Smooth muscle cell (in vitro differentiated cells): ENCODE measurements at regions not wholly inside any gene's neighbourhood (a gene's known extent, or its start where the extent isn't known, plus 50 kb on each side); places are given as distances from the start of the nearest gene placed in this dataset.

Source experiments
- DNase-seq: peaks from one replicate; lab custom pipeline; 2025; ENCODE audit not compliant: unreplicated experiment; lab: John Stamatoyannopoulos, UW
- H2AFZ ChIP-seq: fragments of 200-600 bp; sonication (generic); 2 replicates; pipeline ENCODE4 v1.6.0; 2016; ENCODE audit warnings: antibody characterized with exemption, low read depth, mild to moderate bottlenecking
- H3F3A ChIP-seq: fragments of 200-600 bp; sonication (generic); 2 replicates; pipeline ENCODE4 v1.6.0; 2017; ENCODE audit warnings: antibody characterized with exemption, low read depth
- H3K27ac ChIP-seq: fragments of 200-600 bp; sonication (generic); 2 replicates; pipeline ENCODE4 v1.5.1; 2016; ENCODE audit warnings: low read depth, mild to moderate bottlenecking
- H3K27me3 ChIP-seq: fragments of 200-600 bp; sonication (generic); 2 replicates; pipeline ENCODE4 v1.6.1; 2016; ENCODE audit warnings: low read depth, mild to moderate bottlenecking
- H3K36me3 ChIP-seq: fragments of 200-600 bp; sonication (generic); 2 replicates; pipeline ENCODE4 v1.5.1; 2016; ENCODE audit warnings: low read depth
- H3K4me1 ChIP-seq: fragments of 200-600 bp; sonication (generic); 2 replicates; pipeline ENCODE4 v1.5.1; 2016; ENCODE audit warnings: low read depth
- H3K4me2 ChIP-seq: fragments of 200-600 bp; sonication (generic); 2 replicates; pipeline ENCODE4 v1.6.0; 2016; ENCODE audit warnings: mild to moderate bottlenecking
- H3K4me3 ChIP-seq: fragments of 200-600 bp; sonication (generic); 2 replicates; pipeline ENCODE4 v1.5.1; 2016; ENCODE audit warnings: mild to moderate bottlenecking
- H3K79me2 ChIP-seq: fragments of 200-600 bp; sonication (generic); 2 replicates; pipeline ENCODE4 v1.6.0; 2016; ENCODE audit warnings: low read depth, mild to moderate bottlenecking
- H3K9ac ChIP-seq: fragments of 200-600 bp; sonication (generic); 2 replicates; pipeline ENCODE4 v1.6.0; 2016; ENCODE audit warnings: low read depth
- H3K9me3 ChIP-seq: fragments of 200-600 bp; sonication (generic); replicated peaks from 2 replicates; pipeline ENCODE4 v1.5.1; 2016; ENCODE audit warnings: low read depth
- H4K20me1 ChIP-seq: fragments of 200-600 bp; sonication (generic); 2 replicates; pipeline ENCODE4 v1.6.0; 2016; ENCODE audit warnings: low read depth
- WGBS: methylation state at CpG from one replicate; pipeline ENCODE4 v1.1.7; 2016; ENCODE audit warnings: low lambda C conversion rate; 5-methylcytosine and 5-hydroxymethylcytosine counted together
- TF ChIP-seq, protein P1 (sequence below): fragments of 200-600 bp; sonication (generic); IDR thresholded peaks from 2 replicates; pipeline ENCODE4 v1.5.1; 2017; ENCODE audit warnings: borderline replicate concordance, mild to moderate bottlenecking, antibody characterized with exemption; ENCODE audit not compliant: insufficient read depth, poor library complexity, severe bottlenecking

DNA sequence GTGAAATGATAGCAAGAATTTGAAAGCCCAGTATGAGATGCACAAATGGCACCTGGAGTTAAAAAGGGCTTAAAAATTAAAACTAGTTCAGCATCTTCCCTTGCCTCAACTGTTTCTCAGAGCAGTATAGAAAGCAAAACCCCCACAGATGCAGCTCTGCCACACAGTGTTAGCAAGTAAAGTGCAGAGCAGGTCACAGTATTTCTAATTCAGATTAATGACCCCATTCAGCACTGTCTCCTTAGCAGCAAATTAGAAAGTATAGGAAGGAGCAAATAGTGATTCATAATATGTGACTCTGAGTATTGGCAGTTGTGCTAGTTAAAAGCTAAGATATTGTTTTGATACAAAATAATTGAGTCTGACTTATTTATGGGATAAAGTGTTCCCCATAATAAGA lies 73.8 kb upstream of the CCDC85A start:
- no peak overlapping the region for H2AFZ ChIP-seq
- H3K36me3 ChIP-seq, result no peaks in the 10 kb centered on the region
- no peaks in the 10 kb centered on the region for H3K4me1 ChIP-seq
- DNase-seq, result no peak
- no peak overlapping the region for H3K4me3 ChIP-seq
- TF ChIP-seq, protein P1, sequence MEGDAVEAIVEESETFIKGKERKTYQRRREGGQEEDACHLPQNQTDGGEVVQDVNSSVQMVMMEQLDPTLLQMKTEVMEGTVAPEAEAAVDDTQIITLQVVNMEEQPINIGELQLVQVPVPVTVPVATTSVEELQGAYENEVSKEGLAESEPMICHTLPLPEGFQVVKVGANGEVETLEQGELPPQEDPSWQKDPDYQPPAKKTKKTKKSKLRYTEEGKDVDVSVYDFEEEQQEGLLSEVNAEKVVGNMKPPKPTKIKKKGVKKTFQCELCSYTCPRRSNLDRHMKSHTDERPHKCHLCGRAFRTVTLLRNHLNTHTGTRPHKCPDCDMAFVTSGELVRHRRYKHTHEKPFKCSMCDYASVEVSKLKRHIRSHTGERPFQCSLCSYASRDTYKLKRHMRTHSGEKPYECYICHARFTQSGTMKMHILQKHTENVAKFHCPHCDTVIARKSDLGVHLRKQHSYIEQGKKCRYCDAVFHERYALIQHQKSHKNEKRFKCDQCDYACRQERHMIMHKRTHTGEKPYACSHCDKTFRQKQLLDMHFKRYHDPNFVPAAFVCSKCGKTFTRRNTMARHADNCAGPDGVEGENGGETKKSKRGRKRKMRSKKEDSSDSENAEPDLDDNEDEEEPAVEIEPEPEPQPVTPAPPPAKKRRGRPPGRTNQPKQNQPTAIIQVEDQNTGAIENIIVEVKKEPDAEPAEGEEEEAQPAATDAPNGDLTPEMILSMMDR, result no peak
- no peak overlapping the region for H3K27ac ChIP-seq
- H3K9ac ChIP-seq, result no peak overlapping the region
- no peaks in the 10 kb centered on the region for H3F3A ChIP-seq
- no peaks in the 10 kb centered on the region for H3K9me3 ChIP-seq
- no peak overlapping the region for H3K4me2 ChIP-seq
- H3K79me2 ChIP-seq, result no peaks in the 10 kb centered on the region
- H3K27me3 ChIP-seq, result peaks cover 36% of the 10 kb centered on the region
- H4K20me1 ChIP-seq, result no peaks in the 10 kb centered on the region

DNA sequence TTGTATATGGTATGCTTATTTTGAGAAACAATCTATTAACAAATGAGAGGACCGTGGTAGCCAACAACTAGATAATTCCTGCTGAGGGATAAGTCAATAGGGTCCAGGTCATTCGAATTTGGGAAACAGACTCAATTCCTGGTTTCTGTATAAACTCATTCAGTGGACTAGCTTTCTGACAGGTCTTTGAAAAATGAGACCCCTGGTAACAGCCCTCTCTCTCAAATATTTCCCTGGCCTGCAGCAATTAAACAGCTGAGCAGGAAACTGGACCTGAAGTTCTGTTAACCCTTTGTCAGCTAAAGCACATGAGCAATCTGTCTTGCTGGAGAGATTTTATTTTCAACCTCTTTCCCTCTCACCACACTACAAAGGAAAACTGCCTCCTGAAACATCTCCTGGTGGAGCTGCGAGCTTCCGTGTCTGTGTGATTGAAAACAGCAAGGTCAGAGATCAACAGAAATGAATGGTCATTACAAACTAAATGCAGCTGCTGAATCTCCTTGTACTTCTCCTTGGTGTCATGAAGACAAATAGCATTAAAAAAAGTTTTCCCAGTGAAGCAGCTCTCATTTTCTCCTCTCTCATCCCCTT lies 70.3 kb upstream of the CCDC85A start:
- Histone ChIP-seq H2AFZ (no peak overlapping the region), H3K36me3 (no peaks in the 10 kb centered on the region), H4K20me1 (no peaks in the 10 kb centered on the region), H3F3A (no peaks in the 10 kb centered on the region), H3K9ac (no peak overlapping the region), H3K27ac (no peak overlapping the region), H3K4me2 (no peak overlapping the region), H3K79me2 (no peaks in the 10 kb centered on the region), H3K27me3 (peaks cover 21% of the 10 kb centered on the region), H3K4me1 (no peaks in the 10 kb centered on the region), H3K4me3 (no peak overlapping the region), H3K9me3 (no peaks in the 10 kb centered on the region)
- WGBS, result 52% methylated on average over 4 of the region's 4 CpGs
- no peak for DNase-seq
- TF ChIP-seq, protein P1, result no peak

DNA sequence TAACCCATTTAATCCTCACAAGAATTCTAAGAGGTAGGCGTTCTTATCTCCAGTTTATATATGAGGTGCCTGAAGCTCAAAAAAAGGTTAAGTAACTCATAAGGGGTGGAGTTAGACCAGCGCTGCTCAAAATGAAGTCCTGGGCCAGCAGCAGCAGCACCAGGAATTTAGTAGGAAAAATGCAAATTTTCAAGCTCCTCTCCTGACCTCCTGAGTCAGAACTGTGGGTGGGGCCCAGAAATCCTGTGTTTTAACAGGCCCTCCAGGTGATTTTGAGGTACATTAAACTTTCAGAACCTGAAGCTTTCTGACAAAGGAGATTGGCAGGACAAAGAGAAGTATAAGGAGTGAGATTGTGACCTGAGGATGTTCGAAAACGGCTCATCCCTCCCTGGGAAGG lies 66.0 kb upstream of the CCDC85A start:
- Histone ChIP-seq H3K9ac (no peak overlapping the region), H3K4me3 (no peak overlapping the region), H3K4me2 (no peak overlapping the region), H3K4me1 (no peaks in the 10 kb centered on the region), H3K36me3 (no peaks in the 10 kb centered on the region), H3K9me3 (no peaks in the 10 kb centered on the region), H2AFZ (no peak overlapping the region), H3F3A (no peaks in the 10 kb centered on the region), H3K79me2 (no peaks in the 10 kb centered on the region), H3K27ac (no peak overlapping the region), H4K20me1 (no peaks in the 10 kb centered on the region), H3K27me3 (peaks cover 21% of the 10 kb centered on the region)
- 57% methylated on average over 4 of the region's 4 CpGs for WGBS
- no peak for DNase-seq
- TF ChIP-seq, protein P1, result no peak

DNA sequence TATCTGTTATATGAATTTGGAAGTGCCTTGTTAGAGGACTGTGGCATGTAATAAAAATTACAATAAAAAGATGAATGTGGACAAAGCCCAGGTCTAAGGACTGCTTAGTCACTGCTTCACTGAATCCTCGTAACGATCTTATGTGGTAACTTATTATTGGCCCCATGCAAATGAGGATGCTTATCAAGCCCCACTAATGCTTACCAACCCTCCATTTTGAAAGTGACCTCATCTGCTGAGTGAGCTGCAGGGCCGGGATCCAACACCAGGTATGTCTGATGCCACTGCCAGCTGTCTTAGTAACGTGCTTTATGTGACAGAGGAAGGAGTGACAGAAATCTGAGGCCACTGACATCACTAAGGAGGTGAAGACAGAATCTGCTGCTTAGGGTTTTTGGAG lies 65.3 kb upstream of the CCDC85A start:
- Histone ChIP-seq H3K4me2 (no peak overlapping the region), H3K9me3 (no peaks in the 10 kb centered on the region), H4K20me1 (no peaks in the 10 kb centered on the region), H2AFZ (no peak overlapping the region), H3K4me3 (no peak overlapping the region), H3F3A (no peaks in the 10 kb centered on the region), H3K79me2 (no peaks in the 10 kb centered on the region), H3K27me3 (peaks cover 28% of the 10 kb centered on the region), H3K4me1 (no peaks in the 10 kb centered on the region), H3K27ac (no peak overlapping the region), H3K9ac (no peak overlapping the region), H3K36me3 (no peaks in the 10 kb centered on the region)
- TF ChIP-seq, protein P1, result no peak
- 72% methylated on average over 4 of the region's 4 CpGs for WGBS
- no peak for DNase-seq
